Umbilical cord (tissue), 1 donor: ENCODE measurements at regions not wholly inside any gene's neighbourhood (a gene's known extent, or its start where the extent isn't known, plus 50 kb on each side); places are given as distances from the start of the nearest gene placed in this dataset.
A peak's percentile ranks its signal among the peaks of the same experiment; 100 is the strongest.

ENCODE experiments used
- DNase-seq: peaks from one replicate; pipeline ENCODE4 v3.0.0-alpha.2; 2015; ENCODE audit warnings: low spot score

- no peak for DNase-seq
These were observed 1382.2 kb upstream of the MIR17HG start for GRCh38 chr13:89965252-89965651.

DNA sequence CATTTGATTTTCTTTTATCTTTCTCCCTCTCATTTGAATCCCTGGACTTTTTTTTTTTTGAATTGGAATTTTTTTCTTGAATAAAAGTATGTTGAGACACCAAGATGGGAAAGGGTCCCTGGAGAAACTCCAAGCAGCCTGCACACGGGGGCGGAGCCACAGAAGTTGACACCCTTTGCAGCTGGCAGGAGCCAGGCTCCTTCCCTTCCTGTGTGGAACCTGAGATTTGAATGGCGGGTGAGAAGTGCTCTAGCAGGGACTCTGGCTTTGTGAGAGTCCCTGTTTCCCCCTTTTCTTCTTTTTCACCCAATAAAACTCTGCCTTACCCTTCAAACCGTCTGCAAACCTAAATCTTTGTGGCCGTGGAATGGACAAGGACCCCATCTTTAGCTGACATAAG, 1381.0 kb upstream of the MIR17HG start:
- no peak for DNase-seq

DNA sequence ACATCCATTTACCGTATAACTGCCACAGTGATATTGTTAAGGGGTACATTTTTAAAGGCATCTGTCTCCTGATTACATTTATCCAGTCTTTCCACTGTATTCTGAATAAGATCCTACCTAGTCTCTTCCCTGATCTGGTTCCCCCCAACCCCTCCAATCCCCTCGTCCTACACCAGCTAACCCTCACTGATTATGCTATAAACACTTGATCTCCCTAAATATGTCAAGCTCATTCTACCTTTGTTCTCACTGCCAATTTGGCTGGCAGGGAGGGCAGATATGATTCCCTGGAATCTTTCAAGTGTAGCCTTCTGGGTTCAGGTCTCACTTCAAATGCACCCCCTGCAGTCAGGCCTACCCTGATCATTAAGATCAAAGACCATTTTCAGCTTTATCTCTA, 1379.8 kb upstream of the MIR17HG start:
- no peak for DNase-seq

DNA sequence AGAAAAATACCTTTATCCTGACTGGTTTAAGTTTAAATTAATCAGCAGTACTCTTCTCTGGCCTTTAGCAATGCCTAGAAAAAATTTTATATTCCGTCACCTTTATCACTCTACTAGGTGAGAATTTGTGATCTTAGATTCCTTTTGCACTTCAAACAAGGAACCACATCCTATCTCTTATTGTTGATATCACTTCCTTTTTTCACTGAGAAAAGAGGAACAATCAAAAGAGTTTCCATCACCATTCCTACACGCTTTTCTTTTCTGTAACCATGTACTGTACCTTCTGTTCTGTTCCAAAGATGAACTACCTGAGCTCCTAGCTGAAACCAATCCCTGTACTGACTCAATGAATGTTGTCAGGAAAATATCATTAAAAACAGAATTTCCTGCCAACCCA, 1379.0 kb upstream of the MIR17HG start:
- no peak for DNase-seq

GRCh38 chr13:89970353-89970709, 1377.2 kb upstream of the MIR17HG start:
- DNase-seq = no peak

GRCh38 chr13:89977203-89977602, 1370.3 kb upstream of the MIR17HG start:
- DNase-seq = no peak

GRCh38 chr13:89980896-89981295, 1366.6 kb upstream of the MIR17HG start:
- no peak for DNase-seq

- DNase-seq = no peak
These were observed 1364.9 kb upstream of the MIR17HG start for GRCh38 chr13:89982407-89983095.

DNA sequence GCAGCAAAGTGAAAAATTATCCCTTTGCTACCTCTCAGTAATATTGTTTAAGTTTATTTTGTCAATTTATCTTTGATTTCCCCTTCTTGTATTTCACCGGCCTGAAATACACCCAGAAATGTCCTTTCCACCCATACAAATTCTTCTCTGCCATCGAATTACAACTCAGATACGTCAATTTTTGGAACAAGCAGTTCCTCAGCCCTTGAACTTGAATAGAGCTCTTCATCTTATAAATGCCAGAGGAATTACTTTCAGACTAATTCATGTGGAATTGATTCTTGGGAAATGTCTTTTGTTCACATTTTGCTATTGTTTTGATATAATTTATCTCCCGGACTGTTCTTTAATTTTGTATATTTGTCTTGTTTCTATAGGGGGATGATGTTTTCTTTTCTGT, 1359.3 kb upstream of the MIR17HG start:
- no peak for DNase-seq

DNA sequence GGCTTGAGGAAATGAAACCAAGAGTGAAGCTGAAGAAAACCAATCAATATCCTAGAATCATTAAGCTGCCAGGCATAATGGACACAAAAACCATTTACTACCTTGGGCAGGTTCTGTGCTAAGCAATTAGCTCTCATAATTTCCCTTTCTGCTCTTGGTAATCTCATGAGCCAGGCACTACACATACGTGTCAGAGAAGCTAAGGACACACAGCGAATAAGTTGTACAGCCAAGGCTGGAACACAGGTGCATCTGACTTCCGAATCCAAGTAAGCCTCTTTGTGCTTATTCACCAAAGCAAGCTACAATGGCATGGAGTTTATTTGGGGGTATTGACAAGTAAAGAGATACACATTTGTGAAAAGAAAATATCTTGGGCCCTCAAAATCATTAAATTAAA, 1343.9 kb upstream of the MIR17HG start:
- DNase-seq = no peak

DNA sequence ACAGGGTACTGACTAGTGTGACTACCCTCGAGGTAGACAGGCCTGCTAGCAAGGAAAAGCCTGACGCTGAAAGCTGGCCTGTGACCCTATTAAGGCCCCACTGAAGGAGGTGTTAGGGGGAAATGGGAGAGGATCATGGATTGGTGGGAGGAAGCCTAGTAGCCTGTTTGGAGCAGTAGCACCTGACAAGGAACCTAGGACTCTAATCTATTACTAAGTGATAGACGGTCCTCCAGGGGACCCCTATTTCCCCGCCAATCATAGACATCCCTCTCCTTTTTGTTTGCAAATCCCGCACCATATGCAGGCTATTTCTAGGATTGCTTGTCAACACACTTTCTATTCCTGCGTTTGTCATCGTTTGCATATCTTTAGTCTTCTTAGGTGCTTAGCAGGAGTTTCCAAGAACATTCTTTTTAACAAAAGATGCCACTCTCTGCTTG, 1338.8 kb upstream of the MIR17HG start:
- no peak for DNase-seq

DNA sequence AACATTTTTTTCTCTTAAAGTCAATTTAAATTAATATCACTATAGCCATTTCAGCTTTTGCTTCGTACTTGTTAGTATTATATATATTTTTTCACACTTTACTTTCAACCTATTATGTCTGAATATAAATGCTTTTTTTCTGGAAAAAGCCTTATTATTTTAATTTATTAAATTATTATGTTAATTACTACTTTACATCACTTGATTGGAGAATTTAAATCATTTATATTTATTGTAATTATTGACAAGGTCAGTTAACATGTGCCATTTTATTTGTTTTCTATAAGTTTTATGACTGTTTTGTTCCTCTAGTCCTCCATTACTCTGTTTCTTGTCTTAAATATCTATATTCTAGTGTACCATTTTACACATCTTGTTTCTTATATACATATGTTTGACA, 1333.4 kb upstream of the MIR17HG start:
- no peak for DNase-seq

DNA sequence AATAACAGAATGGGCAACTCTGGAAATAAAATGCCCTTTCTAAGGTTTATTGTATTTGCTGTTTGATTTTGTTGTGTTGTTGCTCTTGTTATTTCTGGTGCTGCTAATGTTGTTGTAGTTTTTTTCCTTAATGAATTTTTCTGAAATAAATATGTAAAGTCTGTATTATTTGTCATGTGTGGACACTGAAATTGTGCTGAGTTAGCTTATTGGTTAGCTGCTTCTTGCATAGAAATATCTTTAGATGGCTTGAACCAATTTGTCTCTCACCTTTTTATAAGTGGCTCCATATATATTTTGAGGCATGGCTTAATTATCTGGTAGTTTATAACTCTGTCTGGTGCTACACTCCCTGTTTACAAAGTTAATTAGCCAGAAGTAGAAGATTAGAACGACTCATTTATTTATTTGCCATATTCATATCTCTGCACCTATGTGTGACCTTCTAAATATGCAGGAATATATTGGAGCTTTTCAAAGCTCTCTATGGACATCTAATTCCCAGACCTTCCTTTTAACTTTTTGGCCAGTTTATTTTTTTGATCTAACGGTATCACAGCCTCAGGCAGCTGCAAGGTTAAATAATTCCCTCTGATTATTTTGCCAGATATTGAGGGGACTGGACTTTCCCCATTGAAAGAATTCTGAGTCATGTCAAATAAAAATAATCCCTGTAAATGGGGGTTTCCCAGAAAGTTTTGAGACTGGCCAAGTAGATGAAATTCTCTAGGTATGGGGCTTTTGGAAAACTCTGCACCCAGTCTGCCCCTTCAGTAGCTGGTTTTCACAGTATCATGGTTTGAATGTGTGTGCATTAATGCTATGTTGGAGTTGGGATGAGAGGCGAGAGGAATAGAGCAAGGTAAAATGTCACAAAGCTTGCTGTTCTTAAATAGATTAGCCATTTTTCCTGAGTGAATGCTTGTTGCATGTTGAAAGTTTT, 1331.7 kb upstream of the MIR17HG start:
- no peak for DNase-seq

DNA sequence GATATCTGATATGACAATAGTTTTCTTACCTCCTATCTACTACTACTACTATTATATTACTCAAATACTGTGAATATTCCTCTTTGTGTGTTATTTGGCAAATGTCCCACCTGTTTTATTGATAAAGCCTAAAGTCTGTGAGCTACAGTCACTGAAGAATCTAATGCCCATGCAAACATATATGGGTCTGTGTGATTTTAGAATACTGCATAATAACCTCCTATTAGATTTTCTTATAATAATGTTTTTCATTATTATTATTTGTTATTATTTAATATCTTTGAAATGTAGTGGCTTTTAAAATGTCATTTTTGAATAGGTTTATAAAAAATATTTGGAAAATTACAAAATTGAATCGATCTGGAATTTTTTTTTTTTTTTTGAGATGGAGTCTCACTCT, 1330.8 kb upstream of the MIR17HG start:
- no peak for DNase-seq

- no peak for DNase-seq
These were observed 1326.9 kb upstream of the MIR17HG start for GRCh38 chr13:90020536-90021070.

DNA sequence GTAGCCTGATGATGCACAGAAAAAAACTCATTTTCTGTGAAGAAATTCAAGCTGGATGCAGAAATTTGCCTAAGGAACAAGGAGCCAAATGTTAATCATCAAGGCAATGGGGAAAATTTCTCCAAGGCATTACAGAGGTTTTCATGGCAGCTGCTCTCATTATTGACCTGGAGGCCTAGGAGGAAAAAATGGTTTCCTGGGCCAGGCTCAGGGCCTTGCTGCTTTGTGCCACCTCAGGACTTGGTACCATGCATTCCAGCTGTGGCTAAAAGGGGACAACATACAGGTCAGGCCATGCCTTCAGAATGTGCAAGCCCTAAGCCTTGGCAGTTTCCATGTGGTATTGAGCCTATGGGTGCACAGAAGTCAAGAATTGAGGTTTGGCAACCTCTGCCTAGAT, 1320.1 kb upstream of the MIR17HG start:
- DNase-seq = no peak

GRCh38 chr13:90032313-90032712, 1315.2 kb upstream of the MIR17HG start:
- no peak for DNase-seq

- no peak for DNase-seq
These were observed 1314.5 kb upstream of the MIR17HG start for GRCh38 chr13:90032841-90033493.

GRCh38 chr13:90039516-90039915, 1308.0 kb upstream of the MIR17HG start:
- no peak for DNase-seq

DNA sequence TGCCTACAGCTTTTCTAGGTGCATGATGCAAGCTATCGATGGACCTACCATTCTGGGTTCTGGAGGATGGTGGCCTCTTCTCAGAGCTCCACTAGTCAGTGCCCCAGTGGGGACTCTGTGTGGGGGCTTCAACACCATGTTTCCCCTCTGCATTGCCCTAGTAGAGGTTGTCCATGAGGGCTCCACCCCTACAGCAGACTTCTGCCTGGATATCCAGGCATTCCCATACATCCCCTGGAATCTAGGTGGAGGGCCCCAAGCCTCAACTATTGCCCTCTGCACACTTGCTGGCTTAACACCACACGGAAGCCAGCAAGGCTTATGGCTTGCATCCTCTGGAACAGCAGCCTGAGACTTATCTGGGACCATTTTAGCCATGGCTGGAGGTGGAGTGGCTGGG, 1299.9 kb upstream of the MIR17HG start:
- no peak for DNase-seq

GRCh38 chr13:90049989-90050671, 1297.4 kb upstream of the MIR17HG start:
- no peak for DNase-seq

DNA sequence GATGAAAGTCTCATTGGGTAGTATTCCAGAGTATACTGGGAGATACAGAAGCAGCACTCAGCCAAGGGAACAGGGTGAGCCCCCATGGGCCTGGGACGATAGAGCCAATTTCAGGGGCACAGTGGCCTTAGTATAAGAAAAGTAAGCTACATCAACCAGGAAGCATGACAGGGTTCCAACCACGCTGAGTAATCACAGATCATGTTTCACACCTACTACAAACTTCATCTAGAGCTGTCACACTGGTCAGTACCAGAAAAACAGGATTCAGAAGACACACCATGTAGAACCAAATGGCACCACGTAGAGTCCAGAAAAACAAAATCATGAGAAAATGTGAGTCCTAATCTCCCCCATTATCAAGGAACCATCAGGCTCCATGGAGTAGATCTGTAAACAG, 1292.4 kb upstream of the MIR17HG start:
- DNase-seq = peak; percentile 1
